IPS-11a (cell line): ENCODE measurements at regions not wholly inside any gene's neighbourhood (a gene's known extent, or its start where the extent isn't known, plus 50 kb on each side); places are given as distances from the start of the nearest gene placed in this dataset.

ENCODE experiments used
- H3K4me3 ChIP-seq: one replicate; pipeline ENCODE4 v1.5.1; 2013; ENCODE audit warnings: low read depth, low read length, control low read depth

GRCh38 chr4:31341601-31342359 is 621.6 kb downstream of the PCDH7 start:
- H3K4me3 ChIP-seq, result no peak overlapping the region

GRCh38 chr4:31343061-31343460 is 622.9 kb downstream of the PCDH7 start:
- no peak overlapping the region for H3K4me3 ChIP-seq

- H3K4me3 ChIP-seq, result no peak overlapping the region
Observed at GRCh38 chr4:31349907-31350306, 629.7 kb downstream of the PCDH7 start.

- no peak overlapping the region for H3K4me3 ChIP-seq
Observed at GRCh38 chr4:31351695-31352094, 631.5 kb downstream of the PCDH7 start.

GRCh38 chr4:31356839-31357238 is 636.7 kb downstream of the PCDH7 start:
- no peak overlapping the region for H3K4me3 ChIP-seq

- H3K4me3 ChIP-seq, result no peak overlapping the region
Observed at GRCh38 chr4:31360786-31361185, 640.6 kb downstream of the PCDH7 start.

- H3K4me3 ChIP-seq, result no peak overlapping the region
Observed at GRCh38 chr4:31362756-31363155, 642.6 kb downstream of the PCDH7 start.

GRCh38 chr4:31365006-31365690 is 645.0 kb downstream of the PCDH7 start:
- no peak overlapping the region for H3K4me3 ChIP-seq

- no peak overlapping the region for H3K4me3 ChIP-seq
Observed at GRCh38 chr4:31366041-31366440, 645.9 kb downstream of the PCDH7 start.

GRCh38 chr4:31370866-31371465 is 650.8 kb downstream of the PCDH7 start:
- no peak overlapping the region for H3K4me3 ChIP-seq

- H3K4me3 ChIP-seq, result no peak overlapping the region
Observed at GRCh38 chr4:31374256-31374960, 654.2 kb downstream of the PCDH7 start.

GRCh38 chr4:31375936-31376335 is 655.8 kb downstream of the PCDH7 start:
- H3K4me3 ChIP-seq, result no peak overlapping the region

- no peak overlapping the region for H3K4me3 ChIP-seq
Observed at GRCh38 chr4:31379364-31379763, 659.2 kb downstream of the PCDH7 start.

- H3K4me3 ChIP-seq, result no peak overlapping the region
Observed at GRCh38 chr4:31383767-31384166, 663.6 kb downstream of the PCDH7 start.

- no peak overlapping the region for H3K4me3 ChIP-seq
Observed at GRCh38 chr4:31390849-31391248, 670.7 kb downstream of the PCDH7 start.

GRCh38 chr4:31391976-31392375 is 671.8 kb downstream of the PCDH7 start:
- no peak overlapping the region for H3K4me3 ChIP-seq

- no peak overlapping the region for H3K4me3 ChIP-seq
Observed at GRCh38 chr4:31392923-31393322, 672.8 kb downstream of the PCDH7 start.

- H3K4me3 ChIP-seq, result no peak overlapping the region
Observed at GRCh38 chr4:31408121-31408520, 688.0 kb downstream of the PCDH7 start.

- no peak overlapping the region for H3K4me3 ChIP-seq
Observed at GRCh38 chr4:31411565-31411964, 691.4 kb downstream of the PCDH7 start.

- H3K4me3 ChIP-seq, result no peak overlapping the region
Observed at GRCh38 chr4:31415629-31416028, 695.5 kb downstream of the PCDH7 start.

- no peak overlapping the region for H3K4me3 ChIP-seq
Observed at GRCh38 chr4:31416498-31416897, 696.3 kb downstream of the PCDH7 start.
